CD8-positive, alpha-beta memory T cell (primary cell): ENCODE measurements at regions not wholly inside any gene's neighbourhood (a gene's known extent, or its start where the extent isn't known, plus 50 kb on each side); places are given as distances from the start of the nearest gene placed in this dataset.

ENCODE experiments used
- CTCF ChIA-PET: fragments of 350-600 bp; sonication (Branson Sonifier 250); formaldehyde crosslinking; loops from one replicate; lab custom pipeline; 2021; ENCODE audit warnings: antibody characterized with exemption; lab: Charles Lee
- POLR2A ChIA-PET: fragments of 350-600 bp; sonication (Branson Sonifier 250); formaldehyde crosslinking; loops from one replicate; lab custom pipeline; 2021; ENCODE audit warnings: antibody characterized with exemption; lab: Charles Lee
- DNase-seq, 5 donors: peaks; one replicate each; pipeline versions ENCODE4 v3.0.0 to v3.0.0-alpha.2; 2020 to 2022; ENCODE audit warnings: mixed read lengths in 1 of 5
- H3K27ac ChIP-seq: one replicate; pipeline ENCODE4 v1.7.0; 2013; ENCODE audit warnings: low read depth, mild to moderate bottlenecking, low read length, moderate library complexity
- H3K27me3 ChIP-seq: 2 replicates; pipeline ENCODE4 v1.7.0; 2013; ENCODE audit warnings: low read length, mild to moderate bottlenecking; ENCODE audit not compliant: insufficient read depth, poor library complexity, severe bottlenecking
- H3K36me3 ChIP-seq: 2 replicates; pipeline ENCODE4 v1.7.0; 2013; ENCODE audit warnings: mild to moderate bottlenecking, low read length, moderate library complexity; ENCODE audit not compliant: insufficient read depth
- H3K4me1 ChIP-seq: 2 replicates; pipeline ENCODE4 v1.7.0; 2013; ENCODE audit warnings: mild to moderate bottlenecking, low read length, moderate library complexity; ENCODE audit not compliant: insufficient read depth
- H3K4me3 ChIP-seq: 2 replicates; pipeline ENCODE4 v1.7.0; 2013; ENCODE audit warnings: mild to moderate bottlenecking, low read length
- H3K9me3 ChIP-seq: 2 replicates; pipeline ENCODE4 v1.7.0; 2013; ENCODE audit warnings: mild to moderate bottlenecking, low read length
- H3K27ac Mint-ChIP-seq, 8 donors: one replicate each; pipeline ENCODE4 v1.8.0; 2020 to 2021; ENCODE audit warnings: mixed read lengths in 8 of 8, mild to moderate bottlenecking in 6 of 8, inconsistent platforms in 3 of 8, moderate library complexity in 3 of 8
- H3K27me3 Mint-ChIP-seq, 2 donors: one replicate each; pipeline ENCODE4 v1.8.0; 2020 to 2021; ENCODE audit warnings: mixed read lengths in 2 of 2, mild to moderate bottlenecking in 1 of 2, moderate library complexity in 1 of 2
- H3K36me3 Mint-ChIP-seq, 3 donors: one replicate each; pipeline ENCODE4 v1.8.0; 2020 to 2021; ENCODE audit warnings: mixed read lengths in 3 of 3, inconsistent platforms in 1 of 3, mild to moderate bottlenecking in 1 of 3
- H3K4me1 Mint-ChIP-seq, 3 donors: one replicate each; pipeline ENCODE4 v1.8.0; 2020 to 2021; ENCODE audit warnings: mixed read lengths in 3 of 3, inconsistent platforms in 1 of 3, mild to moderate bottlenecking in 1 of 3
- H3K4me3 Mint-ChIP-seq, 7 donors: one replicate each; pipeline ENCODE4 v1.8.0; 2020 to 2021; ENCODE audit warnings: mixed read lengths in 7 of 7, mild to moderate bottlenecking in 6 of 7, moderate library complexity in 4 of 7, inconsistent platforms in 2 of 7
- H3K9me3 Mint-ChIP-seq, 5 donors: one replicate each; pipeline ENCODE4 v1.8.0; 2020 to 2022; ENCODE audit warnings: mixed read lengths in 5 of 5, mild to moderate bottlenecking in 3 of 5, moderate library complexity in 2 of 5, inconsistent platforms in 1 of 5

GRCh38 chr6:1042583-1043457 is 269.1 kb upstream of the FOXQ1 start:
- ChIA-PET POLR2A (no interaction called here), CTCF (no interaction called here)
- H3K4me1 Mint-ChIP-seq = no peaks in the 10 kb centered on the region
- Histone ChIP-seq H3K4me1 (no peaks in the 10 kb centered on the region), H3K36me3 (no peaks in the 10 kb centered on the region), H3K4me3 (no peak overlapping the region), H3K27ac (no peak overlapping the region), H3K27me3 (no peaks in the 10 kb centered on the region), H3K9me3 (no peaks in the 10 kb centered on the region)
- H3K9me3 Mint-ChIP-seq = peaks cover 0 to 2% (median 0%) of the 10 kb centered on the region in 5 donors
- H3K4me3 Mint-ChIP-seq = no peak overlapping the region
- no peak overlapping the region for H3K27ac Mint-ChIP-seq
- peaks cover 17 to 48% of the 10 kb centered on the region in 2 donors for H3K27me3 Mint-ChIP-seq
- DNase-seq = no peak
- no peaks in the 10 kb centered on the region for H3K36me3 Mint-ChIP-seq

DNA sequence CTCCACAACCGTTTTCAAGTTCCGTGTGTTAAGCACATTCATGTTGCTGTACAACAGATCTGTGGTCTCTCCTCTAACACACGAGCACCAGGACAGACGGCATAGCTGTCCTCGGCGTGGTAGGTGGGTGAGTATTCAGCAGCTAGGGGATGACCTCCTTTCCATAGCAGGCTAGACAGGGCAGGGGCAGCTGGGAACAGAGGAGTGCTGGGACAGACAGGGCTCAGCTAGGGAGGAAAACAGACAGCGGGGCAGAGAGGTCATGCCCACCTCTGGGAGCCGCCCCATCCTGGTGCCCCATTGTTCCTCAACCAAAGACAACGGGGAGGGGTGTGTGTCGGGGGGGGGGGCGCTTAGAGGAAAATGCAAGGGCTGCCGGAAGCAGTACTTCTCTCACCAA is 271.5 kb upstream of the FOXQ1 start:
- Mint-ChIP-seq H3K27me3 (peaks cover 10 to 43% of the 10 kb centered on the region in 2 donors), H3K36me3 (no peaks in the 10 kb centered on the region), H3K9me3 (peaks cover 0 to 2% (median 0%) of the 10 kb centered on the region in 5 donors), H3K4me1 (no peaks in the 10 kb centered on the region), H3K27ac (no peak overlapping the region), H3K4me3 (no peak overlapping the region)
- Histone ChIP-seq H3K9me3 (no peaks in the 10 kb centered on the region), H3K27ac (no peak overlapping the region), H3K36me3 (no peaks in the 10 kb centered on the region), H3K27me3 (no peaks in the 10 kb centered on the region), H3K4me3 (no peak overlapping the region), H3K4me1 (no peaks in the 10 kb centered on the region)
- no peak for DNase-seq
- ChIA-PET CTCF (no interaction called here), POLR2A (no interaction called here)

DNA sequence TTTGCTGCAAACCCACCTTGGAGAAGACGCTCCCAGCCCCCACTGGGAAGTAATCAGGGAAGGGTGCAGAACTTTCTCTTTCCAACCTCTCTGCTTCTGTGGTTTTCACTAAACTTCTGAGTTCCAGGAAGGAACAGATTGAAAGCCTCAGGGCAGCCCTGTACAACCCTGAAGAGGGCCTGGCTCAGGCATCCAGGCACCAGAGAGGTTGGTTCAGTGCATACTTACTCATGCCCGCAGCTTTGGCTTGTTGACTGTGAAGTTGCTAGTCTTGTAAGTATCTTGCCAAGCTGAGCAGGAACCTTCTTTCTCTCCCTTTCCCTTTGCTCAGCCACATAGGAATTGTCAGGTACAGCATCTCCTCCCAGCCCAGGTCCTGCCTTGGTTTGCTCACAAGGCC is 272.2 kb upstream of the FOXQ1 start:
- H3K4me1 Mint-ChIP-seq = no peaks in the 10 kb centered on the region
- H3K9me3 ChIP-seq = no peaks in the 10 kb centered on the region
- H3K27me3 ChIP-seq = no peaks in the 10 kb centered on the region
- no peaks in the 10 kb centered on the region for H3K36me3 Mint-ChIP-seq
- peaks cover 7 to 42% of the 10 kb centered on the region in 2 donors for H3K27me3 Mint-ChIP-seq
- no peak for DNase-seq
- no peak overlapping the region for H3K27ac ChIP-seq
- POLR2A ChIA-PET = no interaction called here
- CTCF ChIA-PET = no interaction called here
- no peak overlapping the region for H3K4me3 ChIP-seq
- H3K27ac Mint-ChIP-seq = no peak overlapping the region
- no peaks in the 10 kb centered on the region for H3K36me3 ChIP-seq
- no peaks in the 10 kb centered on the region for H3K4me1 ChIP-seq
- H3K9me3 Mint-ChIP-seq = no peaks in the 10 kb centered on the region
- no peak overlapping the region for H3K4me3 Mint-ChIP-seq

DNA sequence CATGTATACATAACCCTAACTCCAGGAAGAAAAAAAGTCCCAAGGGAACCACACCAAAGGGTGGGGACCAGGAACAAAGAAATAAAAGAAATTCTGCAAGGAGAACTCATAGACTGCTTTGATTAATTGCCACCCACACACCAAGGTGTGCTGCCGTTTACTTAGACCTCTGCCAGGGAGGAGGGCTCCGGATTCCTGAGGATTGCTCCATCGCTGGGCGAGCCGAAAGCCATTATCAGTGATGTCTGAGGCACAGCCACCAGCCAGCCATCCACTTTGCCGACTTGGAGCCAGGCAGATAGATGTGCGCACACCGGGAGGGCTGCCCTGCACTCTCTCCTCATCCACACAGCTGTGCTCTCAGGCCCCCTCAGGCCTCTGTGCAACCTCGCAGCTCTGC is 272.7 kb upstream of the FOXQ1 start:
- H3K4me1 Mint-ChIP-seq = no peaks in the 10 kb centered on the region
- peaks cover 7 to 39% of the 10 kb centered on the region in 2 donors for H3K27me3 Mint-ChIP-seq
- no peaks in the 10 kb centered on the region for H3K9me3 ChIP-seq
- no peak overlapping the region for H3K4me3 ChIP-seq
- H3K36me3 ChIP-seq = no peaks in the 10 kb centered on the region
- H3K4me3 Mint-ChIP-seq = no peak overlapping the region
- no peaks in the 10 kb centered on the region for H3K36me3 Mint-ChIP-seq
- H3K9me3 Mint-ChIP-seq = no peaks in the 10 kb centered on the region
- H3K27ac Mint-ChIP-seq = no peak overlapping the region
- POLR2A ChIA-PET = no interaction called here
- H3K27me3 ChIP-seq = no peaks in the 10 kb centered on the region
- H3K27ac ChIP-seq = no peak overlapping the region
- CTCF ChIA-PET = no interaction called here
- DNase-seq = no peak
- H3K4me1 ChIP-seq = no peaks in the 10 kb centered on the region

- Histone ChIP-seq H3K9me3 (no peaks in the 10 kb centered on the region), H3K4me1 (no peaks in the 10 kb centered on the region), H3K36me3 (no peaks in the 10 kb centered on the region), H3K27ac (no peak overlapping the region), H3K4me3 (no peak overlapping the region), H3K27me3 (no peaks in the 10 kb centered on the region)
- H3K27ac Mint-ChIP-seq = no peak overlapping the region
- no peaks in the 10 kb centered on the region for H3K9me3 Mint-ChIP-seq
- no peak overlapping the region for H3K4me3 Mint-ChIP-seq
- no peaks in the 10 kb centered on the region for H3K4me1 Mint-ChIP-seq
- CTCF ChIA-PET = no interaction called here
- peaks cover 7 to 37% of the 10 kb centered on the region in 2 donors for H3K27me3 Mint-ChIP-seq
- POLR2A ChIA-PET = no interaction called here
- no peak for DNase-seq
- H3K36me3 Mint-ChIP-seq = no peaks in the 10 kb centered on the region
These were observed 274.3 kb upstream of the FOXQ1 start for GRCh38 chr6:1037430-1038202.

DNA sequence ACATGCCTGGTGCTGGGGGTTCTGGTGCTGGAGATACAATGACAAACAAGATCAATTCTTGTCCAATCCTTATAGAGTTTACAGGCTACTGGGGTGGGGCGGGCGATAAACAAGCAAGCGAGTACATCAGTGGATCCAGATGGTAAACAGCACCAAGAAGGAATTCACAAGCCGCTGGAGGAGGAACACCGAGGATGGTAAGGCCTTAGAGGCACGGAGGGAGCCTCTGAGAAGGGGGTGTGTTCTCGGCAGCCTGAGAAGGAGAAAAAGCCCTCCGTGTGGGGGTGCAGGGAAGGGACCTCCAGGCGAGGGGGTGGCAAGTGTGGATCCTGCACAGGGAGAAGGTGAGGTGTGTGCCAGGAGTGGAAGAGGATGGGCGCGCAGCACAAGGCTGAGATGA is 276.5 kb upstream of the FOXQ1 start:
- no peaks in the 10 kb centered on the region for H3K36me3 ChIP-seq
- ChIA-PET CTCF (interaction anchor here (0.8 kb wide), 1 partner anchor 27 kb away, joined by 3 read pairs; no protein-coding TSS in a partner anchor), POLR2A (no interaction called here)
- H3K9me3 Mint-ChIP-seq = no peaks in the 10 kb centered on the region
- H3K27ac ChIP-seq = no peak overlapping the region
- no peaks in the 10 kb centered on the region for H3K9me3 ChIP-seq
- peaks cover 3 to 27% of the 10 kb centered on the region in 2 donors for H3K27me3 Mint-ChIP-seq
- H3K27ac Mint-ChIP-seq = no peak overlapping the region
- no peaks in the 10 kb centered on the region for H3K36me3 Mint-ChIP-seq
- no peaks in the 10 kb centered on the region for H3K4me1 ChIP-seq
- DNase-seq = no peak
- H3K27me3 ChIP-seq = no peaks in the 10 kb centered on the region
- no peaks in the 10 kb centered on the region for H3K4me1 Mint-ChIP-seq
- H3K4me3 Mint-ChIP-seq = no peak overlapping the region
- no peak overlapping the region for H3K4me3 ChIP-seq

- Mint-ChIP-seq H3K9me3 (no peaks in the 10 kb centered on the region), H3K4me3 (no peak overlapping the region), H3K27me3 (peaks cover 0 to 24% of the 10 kb centered on the region in 2 donors), H3K36me3 (no peaks in the 10 kb centered on the region), H3K27ac (no peak overlapping the region), H3K4me1 (no peaks in the 10 kb centered on the region)
- H3K27ac ChIP-seq = no peak overlapping the region
- H3K36me3 ChIP-seq = no peaks in the 10 kb centered on the region
- no peaks in the 10 kb centered on the region for H3K9me3 ChIP-seq
- POLR2A ChIA-PET = no interaction called here
- H3K27me3 ChIP-seq = no peaks in the 10 kb centered on the region
- no peaks in the 10 kb centered on the region for H3K4me1 ChIP-seq
- no peak for DNase-seq
- no peak overlapping the region for H3K4me3 ChIP-seq
- CTCF ChIA-PET = no interaction called here
These were observed 280.2 kb upstream of the FOXQ1 start for GRCh38 chr6:1031720-1032119.

DNA sequence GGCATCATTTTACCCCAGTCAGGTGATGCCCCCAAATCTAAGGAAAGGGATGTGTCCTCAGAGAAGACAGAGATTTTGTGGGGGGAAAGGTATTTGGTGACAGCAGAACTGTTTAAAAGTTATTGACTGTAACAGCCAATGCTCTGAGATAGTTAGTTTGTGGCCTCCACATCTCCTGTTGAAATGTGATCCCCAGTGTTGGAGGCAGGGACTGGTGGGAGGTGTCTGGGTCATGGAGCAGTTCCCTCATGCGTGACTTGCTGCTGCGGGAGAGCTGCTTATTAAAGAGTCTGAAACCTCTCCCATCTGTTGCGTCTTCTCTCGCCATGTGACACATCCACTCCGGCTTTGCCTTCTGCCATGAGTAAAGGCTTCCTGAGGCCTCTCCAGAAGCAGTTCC is 282.8 kb upstream of the FOXQ1 start:
- Histone ChIP-seq H3K27me3 (no peaks in the 10 kb centered on the region), H3K27ac (no peak overlapping the region), H3K36me3 (no peaks in the 10 kb centered on the region), H3K4me3 (no peak overlapping the region), H3K9me3 (no peaks in the 10 kb centered on the region), H3K4me1 (no peaks in the 10 kb centered on the region)
- no peak for DNase-seq
- H3K9me3 Mint-ChIP-seq = no peaks in the 10 kb centered on the region
- no peaks in the 10 kb centered on the region for H3K36me3 Mint-ChIP-seq
- H3K4me1 Mint-ChIP-seq = no peaks in the 10 kb centered on the region
- POLR2A ChIA-PET = no interaction called here
- peaks cover 6 to 20% of the 10 kb centered on the region in 2 donors for H3K27me3 Mint-ChIP-seq
- CTCF ChIA-PET = no interaction called here
- H3K4me3 Mint-ChIP-seq = no peak overlapping the region
- H3K27ac Mint-ChIP-seq = no peak overlapping the region
